ENCODE measurements at regions not wholly inside any gene's neighbourhood (a gene's known extent, or its start where the extent isn't known, plus 50 kb on each side); places are given as distances from the start of the nearest gene placed in this dataset.

- no peak for DNase-seq (ENCODE audit: low read depth in 3 of 3)
Observed at GRCh38 chr1:172980971-172981370, 69.8 kb downstream of the TNFSF18 start.
